Uterus (tissue), 3 donors: ENCODE measurements at regions not wholly inside any gene's neighbourhood (a gene's known extent, or its start where the extent isn't known, plus 50 kb on each side); places are given as distances from the start of the nearest gene placed in this dataset.

Source experiments
- DNase-seq, 2 donors: peaks; one replicate each; pipeline ENCODE4 v3.0.0-alpha.2; 2019 to 2020
- H3K27ac ChIP-seq, 2 donors: fragments of 200-600 bp; sonication (generic); 1 replicate in 1 of 2; 2 replicates in 1 of 2; pipeline ENCODE4 v1.5.1; 2016 to 2018
- H3K27me3 ChIP-seq, 2 donors: fragments of 200-600 bp; sonication (generic); one replicate each; pipeline ENCODE4 v1.5.1; 2018 to 2019; ENCODE audit warnings: control low read depth in 1 of 2
- H3K36me3 ChIP-seq, 2 donors: fragments of 200-600 bp; sonication (generic); one replicate each; pipeline ENCODE4 v1.5.1; 2019; ENCODE audit warnings: control low read depth in 1 of 2
- H3K4me1 ChIP-seq, 2 donors: fragments of 200-600 bp; sonication (generic); one replicate each; pipeline ENCODE4 v1.5.1; 2018 to 2019; ENCODE audit warnings: control low read depth in 1 of 2
- H3K4me3 ChIP-seq, 2 donors: fragments of 200-600 bp; sonication (generic); 1 replicate in 1 of 2; 2 replicates in 1 of 2; pipeline ENCODE4 v1.5.1; 2018 to 2019; ENCODE audit warnings: mild to moderate bottlenecking in 1 of 2
- H3K9me3 ChIP-seq, 2 donors: fragments of 200-600 bp; sonication (generic); one replicate each; pipeline ENCODE4 v1.5.1; 2019; ENCODE audit warnings: control low read depth in 1 of 2
- POLR2A ChIP-seq, 2 donors: fragments of 450-650 bp; IDR thresholded peaks; one replicate each; pipeline ENCODE4 v1.6.1; 2016; ENCODE audit warnings: antibody characterized with exemption in 2 of 2, mild to moderate bottlenecking in 1 of 2, moderate library complexity in 1 of 2
- intact Hi-C: fragments of 100-400 bp; cut with DNase I; formaldehyde crosslinking; loops from one replicate; pipeline ENCODE4 v1.15.1; 2023; ENCODE audit warnings: low total_unique reads
- TF ChIP-seq, protein P1 (sequence below), 4 experiments: fragments of 200-600 bp in 2 of 4; fragments of 450-650 bp in 2 of 4; sonication (generic) in 2 of 4; IDR thresholded peaks; one replicate each; pipeline ENCODE4 v1.5.1; 2016 to 2019; ENCODE audit warnings: antibody characterized with exemption in 4 of 4, mild to moderate bottlenecking in 2 of 4, moderate library complexity in 1 of 4
- donor health status: DM: yes; HTN: yes; CAD: no.

DNA sequence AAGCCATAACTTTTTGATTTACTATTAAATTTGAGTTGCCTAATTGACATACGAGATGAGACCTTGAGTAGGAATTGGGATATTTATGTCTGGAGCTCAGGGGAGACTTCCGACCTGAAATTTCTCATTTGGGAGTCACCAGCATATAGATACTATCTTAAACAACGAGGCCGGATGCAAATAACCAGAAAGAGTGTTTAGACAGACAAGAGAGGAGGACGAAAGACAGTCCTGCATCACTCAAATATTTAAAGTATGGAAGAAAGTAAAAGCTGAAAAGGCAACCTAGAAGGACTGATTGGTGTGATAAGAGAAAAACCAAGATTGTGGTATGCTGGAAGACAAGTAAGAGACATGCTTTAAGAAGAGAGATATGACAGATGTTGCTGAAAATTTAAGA is 675.0 kb upstream of the NUDT12 start:
- Histone ChIP-seq H3K27me3 (no peaks in the 10 kb centered on the region), H3K9me3 (no peaks in the 10 kb centered on the region), H3K4me1 (no peaks in the 10 kb centered on the region), H3K36me3 (no peaks in the 10 kb centered on the region), H3K27ac (no peak overlapping the region), H3K4me3 (no peak overlapping the region)
- intact Hi-C loops: no loop called here
- TF ChIP-seq POLR2A (IDR thresholded peaks at IDR 0.05): no peak
- TF ChIP-seq, protein P1, sequence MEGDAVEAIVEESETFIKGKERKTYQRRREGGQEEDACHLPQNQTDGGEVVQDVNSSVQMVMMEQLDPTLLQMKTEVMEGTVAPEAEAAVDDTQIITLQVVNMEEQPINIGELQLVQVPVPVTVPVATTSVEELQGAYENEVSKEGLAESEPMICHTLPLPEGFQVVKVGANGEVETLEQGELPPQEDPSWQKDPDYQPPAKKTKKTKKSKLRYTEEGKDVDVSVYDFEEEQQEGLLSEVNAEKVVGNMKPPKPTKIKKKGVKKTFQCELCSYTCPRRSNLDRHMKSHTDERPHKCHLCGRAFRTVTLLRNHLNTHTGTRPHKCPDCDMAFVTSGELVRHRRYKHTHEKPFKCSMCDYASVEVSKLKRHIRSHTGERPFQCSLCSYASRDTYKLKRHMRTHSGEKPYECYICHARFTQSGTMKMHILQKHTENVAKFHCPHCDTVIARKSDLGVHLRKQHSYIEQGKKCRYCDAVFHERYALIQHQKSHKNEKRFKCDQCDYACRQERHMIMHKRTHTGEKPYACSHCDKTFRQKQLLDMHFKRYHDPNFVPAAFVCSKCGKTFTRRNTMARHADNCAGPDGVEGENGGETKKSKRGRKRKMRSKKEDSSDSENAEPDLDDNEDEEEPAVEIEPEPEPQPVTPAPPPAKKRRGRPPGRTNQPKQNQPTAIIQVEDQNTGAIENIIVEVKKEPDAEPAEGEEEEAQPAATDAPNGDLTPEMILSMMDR (IDR thresholded peaks at IDR 0.05): no peak
- no peak for DNase-seq

DNA sequence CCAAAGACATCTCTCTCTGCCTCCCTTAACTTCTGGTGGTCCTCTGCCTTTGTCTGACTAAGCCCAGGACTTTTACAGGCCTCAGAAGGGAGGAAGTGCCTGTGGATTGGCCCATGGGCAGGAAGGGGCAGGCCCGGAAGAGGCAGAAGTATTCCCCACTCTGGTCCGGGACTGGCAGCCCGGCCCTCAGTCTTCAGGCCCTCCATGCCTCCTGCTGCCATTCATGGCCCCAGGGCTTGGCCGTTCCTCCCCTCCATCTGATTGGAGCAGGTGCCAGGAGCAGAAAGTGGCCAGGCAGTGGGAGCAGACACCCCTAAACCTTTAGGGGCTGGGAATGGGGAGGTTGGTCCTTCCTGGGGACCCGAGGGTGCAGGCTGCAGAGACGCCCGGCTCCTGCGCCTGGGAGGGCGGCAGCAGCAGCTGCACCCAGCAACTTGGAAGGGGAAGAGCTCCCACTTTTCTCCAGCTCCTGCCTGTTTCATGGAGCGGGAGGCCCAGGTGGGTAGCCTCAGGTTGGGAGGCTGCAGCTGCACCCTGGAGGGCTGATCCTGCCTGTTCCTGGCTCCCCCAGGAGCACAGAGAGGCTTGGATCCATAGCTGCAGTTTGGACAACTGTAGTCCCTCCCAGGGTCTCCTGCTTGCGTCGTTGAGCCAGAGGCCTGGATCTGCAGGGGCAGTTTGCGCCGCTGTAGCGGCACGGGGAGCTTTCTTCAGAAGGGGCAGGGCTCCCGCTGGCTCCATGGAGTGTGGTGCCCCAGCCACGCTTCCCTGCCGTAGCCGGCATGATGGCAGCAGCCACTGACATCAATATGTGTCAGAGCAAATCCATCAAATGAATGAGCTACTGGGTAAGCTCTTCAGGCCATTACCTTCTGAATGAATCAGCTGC is 661.5 kb upstream of the NUDT12 start:
- H3K4me1 ChIP-seq: no peaks in the 10 kb centered on the region
- no peak overlapping the region for H3K27ac ChIP-seq
- intact Hi-C loops: no loop called here
- no peaks in the 10 kb centered on the region for H3K27me3 ChIP-seq
- H3K4me3 ChIP-seq: no peak overlapping the region
- H3K36me3 ChIP-seq: no peaks in the 10 kb centered on the region
- H3K9me3 ChIP-seq: no peaks in the 10 kb centered on the region
- DNase-seq: no peak
- TF ChIP-seq POLR2A (IDR thresholded peaks at IDR 0.05): no peak
- TF ChIP-seq, protein P1 (IDR thresholded peaks at IDR 0.05): no peak

DNA sequence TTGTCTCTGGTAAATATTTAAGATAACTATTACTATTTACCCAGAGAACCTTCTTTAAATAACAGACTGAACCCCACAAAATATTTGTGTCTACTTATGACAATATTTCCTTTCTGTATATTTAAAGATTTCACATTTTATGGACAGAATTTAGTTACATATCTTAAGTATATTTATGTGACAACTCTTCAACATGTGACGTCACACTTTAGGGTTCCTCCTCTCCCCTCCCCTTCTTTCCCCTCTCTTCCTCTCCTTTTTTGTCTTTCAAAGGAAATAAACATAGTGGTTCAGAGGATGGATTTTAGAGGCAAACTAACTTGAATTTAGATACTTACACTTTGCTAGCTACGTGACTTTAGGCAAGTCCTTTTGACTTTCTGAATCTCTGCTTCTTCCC is 655.6 kb upstream of the NUDT12 start:
- TF ChIP-seq POLR2A (IDR thresholded peaks at IDR 0.05): no peak
- TF ChIP-seq, protein P1 (IDR thresholded peaks at IDR 0.05): no peak
- Histone ChIP-seq H3K27me3 (no peaks in the 10 kb centered on the region), H3K9me3 (no peaks in the 10 kb centered on the region), H3K27ac (no peak overlapping the region), H3K4me3 (no peak overlapping the region), H3K4me1 (no peaks in the 10 kb centered on the region), H3K36me3 (peaks cover 0 to 4% of the 10 kb centered on the region in 2 donors)
- intact Hi-C loops: no loop called here
- no peak for DNase-seq

DNA sequence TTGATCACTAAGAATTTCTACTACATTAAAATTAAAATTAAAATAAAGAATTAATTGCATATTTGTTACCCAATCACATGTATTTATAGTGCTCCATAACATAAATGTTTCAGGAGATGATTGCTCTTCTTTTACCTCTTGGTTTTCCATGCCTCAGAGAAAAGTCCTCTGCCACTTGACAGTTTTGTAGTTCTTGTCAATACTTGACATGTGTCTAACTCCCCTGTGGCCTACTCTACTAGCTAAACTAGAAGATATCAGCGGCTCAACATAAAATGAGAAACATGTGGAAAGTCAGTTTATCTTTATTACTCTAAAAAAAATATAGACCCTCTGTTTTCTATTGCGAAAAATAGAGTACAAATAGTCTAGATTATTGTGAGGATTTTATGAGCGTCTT is 650.6 kb upstream of the NUDT12 start:
- no peaks in the 10 kb centered on the region for H3K4me1 ChIP-seq
- intact Hi-C loops: no loop called here
- H3K27ac ChIP-seq: no peak overlapping the region
- H3K36me3 ChIP-seq: peaks cover 0 to 4% of the 10 kb centered on the region in 2 donors
- H3K9me3 ChIP-seq: no peaks in the 10 kb centered on the region
- TF ChIP-seq, protein P1 (IDR thresholded peaks at IDR 0.05): no peak
- no peak for TF ChIP-seq POLR2A (IDR thresholded peaks at IDR 0.05)
- DNase-seq: no peak
- no peaks in the 10 kb centered on the region for H3K27me3 ChIP-seq
- H3K4me3 ChIP-seq: no peak overlapping the region

DNA sequence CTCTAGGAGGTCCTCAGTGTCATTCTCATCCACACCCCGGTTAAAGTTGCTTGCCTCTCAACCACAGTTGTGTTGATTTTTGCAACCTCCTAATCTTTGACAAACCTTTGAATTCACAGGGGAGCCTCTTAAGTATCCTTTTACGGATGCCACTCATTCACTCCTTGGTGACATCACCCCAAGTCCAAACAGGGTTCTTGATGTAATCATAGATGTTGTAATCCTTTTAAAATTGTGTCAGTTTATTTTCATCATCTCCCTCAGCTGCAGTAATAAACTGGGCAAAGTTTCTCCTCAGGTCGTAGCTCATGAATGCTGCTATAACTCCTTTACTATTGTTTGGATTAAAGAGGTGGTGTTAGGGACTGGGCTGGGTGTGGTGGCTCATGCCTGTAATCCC is 637.2 kb upstream of the NUDT12 start:
- DNase-seq: no peak
- Histone ChIP-seq H3K27me3 (no peaks in the 10 kb centered on the region), H3K36me3 (no peaks in the 10 kb centered on the region), H3K4me1 (no peaks in the 10 kb centered on the region), H3K4me3 (no peak overlapping the region), H3K27ac (no peak overlapping the region), H3K9me3 (no peaks in the 10 kb centered on the region)
- intact Hi-C loops: no loop called here
- no peak for TF ChIP-seq POLR2A (IDR thresholded peaks at IDR 0.05)
- TF ChIP-seq, protein P1 (IDR thresholded peaks at IDR 0.05): no peak
